ENCODE measurements at regions not wholly inside any gene's neighbourhood (a gene's known extent, or its start where the extent isn't known, plus 50 kb on each side); places are given as distances from the start of the nearest gene placed in this dataset.
"Not testable (repeated sequence)": the region's sequence is repeated elsewhere in the genome, so short reads cannot be mapped to it uniquely, and the experiment has no call there.

GRCh38 chr5:113692891-113693457, 179.5 kb downstream of the YTHDC2 start:
- no peaks in the 10 kb centered on the region for H3K4me1 Mint-ChIP-seq
- H3K9me3 Mint-ChIP-seq, result no peaks in the 10 kb centered on the region
- DNase-seq, result no peak
- no peaks in the 10 kb centered on the region for H3K36me3 Mint-ChIP-seq
- no peak overlapping the region for H3K27ac Mint-ChIP-seq
- H3K4me3 Mint-ChIP-seq, result no peak overlapping the region
- H3K27me3 Mint-ChIP-seq, result peaks cover 44% of the 10 kb centered on the region

GRCh38 chr5:113693701-113694100, 180.2 kb downstream of the YTHDC2 start:
- DNase-seq, result no peak
- Mint-ChIP-seq H3K36me3 (no peaks in the 10 kb centered on the region), H3K4me1 (no peaks in the 10 kb centered on the region), H3K4me3 (no peak overlapping the region), H3K9me3 (no peaks in the 10 kb centered on the region), H3K27ac (no peak overlapping the region), H3K27me3 (peaks cover 44% of the 10 kb centered on the region)

GRCh38 chr5:113694576-113694975, 181.1 kb downstream of the YTHDC2 start:
- peaks cover 41% of the 10 kb centered on the region for H3K27me3 Mint-ChIP-seq
- H3K9me3 Mint-ChIP-seq, result no peaks in the 10 kb centered on the region
- DNase-seq, result no peak
- no peaks in the 10 kb centered on the region for H3K36me3 Mint-ChIP-seq
- H3K4me3 Mint-ChIP-seq, result no peak overlapping the region
- no peaks in the 10 kb centered on the region for H3K4me1 Mint-ChIP-seq
- no peak overlapping the region for H3K27ac Mint-ChIP-seq

- Mint-ChIP-seq H3K27me3 (no peaks in the 10 kb centered on the region), H3K4me1 (no peaks in the 10 kb centered on the region), H3K27ac (no peak overlapping the region), H3K36me3 (no peaks in the 10 kb centered on the region), H3K4me3 (no peak overlapping the region), H3K9me3 (peaks cover 11% of the 10 kb centered on the region)
- DNase-seq, result no peak
Measured at GRCh38 chr5:113703266-113703665, 189.8 kb downstream of the YTHDC2 start.

GRCh38 chr5:113705657-113706056, 192.2 kb downstream of the YTHDC2 start:
- no peaks in the 10 kb centered on the region for H3K36me3 Mint-ChIP-seq

GRCh38 chr5:113713051-113713450, 199.6 kb downstream of the YTHDC2 start:
- H3K27me3 Mint-ChIP-seq, result peaks cover 3% of the 10 kb centered on the region
- no peak overlapping the region for H3K4me3 Mint-ChIP-seq
- H3K36me3 Mint-ChIP-seq, result no peaks in the 10 kb centered on the region
- no peak for DNase-seq
- peaks cover 14% of the 10 kb centered on the region for H3K9me3 Mint-ChIP-seq
- no peaks in the 10 kb centered on the region for H3K4me1 Mint-ChIP-seq
- no peak overlapping the region for H3K27ac Mint-ChIP-seq

More at GRCh38 chr5:113705657-113706056, 192.2 kb downstream of the YTHDC2 start:
- Mint-ChIP-seq H3K27ac (no peak overlapping the region), H3K4me3 (no peak overlapping the region), H3K27me3 (no peaks in the 10 kb centered on the region), H3K4me1 (no peaks in the 10 kb centered on the region), H3K9me3 (peaks cover 11% of the 10 kb centered on the region)
- no peak for DNase-seq

- H3K27ac Mint-ChIP-seq, H3K4me3 Mint-ChIP-seq: not testable (repeated sequence)
Measured at GRCh38 chr5:113715921-113716320, 202.4 kb downstream of the YTHDC2 start.

GRCh38 chr5:113719549-113719948, 206.1 kb downstream of the YTHDC2 start:
- H3K4me3 Mint-ChIP-seq, result no peak overlapping the region
- no peaks in the 10 kb centered on the region for H3K4me1 Mint-ChIP-seq
- no peak overlapping the region for H3K27ac Mint-ChIP-seq
- no peak for DNase-seq
- H3K9me3 Mint-ChIP-seq, result peaks cover 13% of the 10 kb centered on the region
- no peaks in the 10 kb centered on the region for H3K36me3 Mint-ChIP-seq
- no peaks in the 10 kb centered on the region for H3K27me3 Mint-ChIP-seq

More at GRCh38 chr5:113715921-113716320, 202.4 kb downstream of the YTHDC2 start:
- H3K27me3 Mint-ChIP-seq, H3K36me3 Mint-ChIP-seq, H3K4me1 Mint-ChIP-seq, DNase-seq: not testable (repeated sequence)
- peaks cover 14% of the 10 kb centered on the region for H3K9me3 Mint-ChIP-seq

- no peak overlapping the region for H3K27ac Mint-ChIP-seq
- H3K36me3 Mint-ChIP-seq, result no peaks in the 10 kb centered on the region
- no peaks in the 10 kb centered on the region for H3K4me1 Mint-ChIP-seq
- peaks cover 5% of the 10 kb centered on the region for H3K9me3 Mint-ChIP-seq
- H3K4me3 Mint-ChIP-seq, result no peak overlapping the region
- DNase-seq, result no peak
- no peaks in the 10 kb centered on the region for H3K27me3 Mint-ChIP-seq
Measured at GRCh38 chr5:113721171-113721570, 207.7 kb downstream of the YTHDC2 start.

GRCh38 chr5:113723021-113723420, 209.5 kb downstream of the YTHDC2 start:
- Mint-ChIP-seq H3K9me3 (peaks cover 2% of the 10 kb centered on the region), H3K4me1 (no peaks in the 10 kb centered on the region), H3K4me3 (no peak overlapping the region), H3K27me3 (peaks cover 3% of the 10 kb centered on the region), H3K27ac (no peak overlapping the region), H3K36me3 (no peaks in the 10 kb centered on the region)
- DNase-seq, result no peak

- no peak for DNase-seq
- no peaks in the 10 kb centered on the region for H3K36me3 Mint-ChIP-seq
- no peak overlapping the region for H3K27ac Mint-ChIP-seq
- H3K27me3 Mint-ChIP-seq, result peaks cover 3% of the 10 kb centered on the region
- no peaks in the 10 kb centered on the region for H3K4me1 Mint-ChIP-seq
- H3K9me3 Mint-ChIP-seq, result no peaks in the 10 kb centered on the region
- H3K4me3 Mint-ChIP-seq, result no peak overlapping the region
Measured at GRCh38 chr5:113735751-113736150, 222.3 kb downstream of the YTHDC2 start.

GRCh38 chr5:113742176-113742575, 228.7 kb downstream of the YTHDC2 start:
- no peaks in the 10 kb centered on the region for H3K4me1 Mint-ChIP-seq
- no peak for DNase-seq
- H3K36me3 Mint-ChIP-seq, result no peaks in the 10 kb centered on the region
- H3K9me3 Mint-ChIP-seq, result no peaks in the 10 kb centered on the region
- no peak overlapping the region for H3K4me3 Mint-ChIP-seq
- H3K27me3 Mint-ChIP-seq, result no peaks in the 10 kb centered on the region
- H3K27ac Mint-ChIP-seq, result no peak overlapping the region

GRCh38 chr5:113742639-113743038, 229.1 kb downstream of the YTHDC2 start:
- Mint-ChIP-seq H3K27ac (no peak overlapping the region), H3K9me3 (no peaks in the 10 kb centered on the region), H3K27me3 (no peaks in the 10 kb centered on the region), H3K4me3 (no peak overlapping the region), H3K36me3 (no peaks in the 10 kb centered on the region), H3K4me1 (no peaks in the 10 kb centered on the region)
- DNase-seq, result no peak

GRCh38 chr5:113748403-113748802, 234.9 kb downstream of the YTHDC2 start:
- H3K4me1 Mint-ChIP-seq, result no peaks in the 10 kb centered on the region
- H3K27me3 Mint-ChIP-seq, result no peaks in the 10 kb centered on the region
- no peak overlapping the region for H3K27ac Mint-ChIP-seq
- H3K9me3 Mint-ChIP-seq, result no peaks in the 10 kb centered on the region
- no peaks in the 10 kb centered on the region for H3K36me3 Mint-ChIP-seq
- H3K4me3 Mint-ChIP-seq, result no peak overlapping the region
- no peak for DNase-seq

GRCh38 chr5:113749334-113749733, 235.8 kb downstream of the YTHDC2 start:
- no peaks in the 10 kb centered on the region for H3K36me3 Mint-ChIP-seq
- no peaks in the 10 kb centered on the region for H3K9me3 Mint-ChIP-seq
- no peaks in the 10 kb centered on the region for H3K4me1 Mint-ChIP-seq
- no peak for DNase-seq
- no peaks in the 10 kb centered on the region for H3K27me3 Mint-ChIP-seq
- no peak overlapping the region for H3K27ac Mint-ChIP-seq
- no peak overlapping the region for H3K4me3 Mint-ChIP-seq

- not testable (repeated sequence) for H3K4me1 Mint-ChIP-seq, H3K27me3 Mint-ChIP-seq, H3K9me3 Mint-ChIP-seq, DNase-seq, H3K36me3 Mint-ChIP-seq, H3K4me3 Mint-ChIP-seq, H3K27ac Mint-ChIP-seq
Measured at GRCh38 chr5:113753182-113753581, 239.7 kb downstream of the YTHDC2 start.

Measured in activated naive CD8-positive, alpha-beta T cell treated with anti-CD3 and anti-CD28 coated beads for 36 hours (primary cell).